GM21390 (cell line): ENCODE measurements at regions not wholly inside any gene's neighbourhood (a gene's known extent, or its start where the extent isn't known, plus 50 kb on each side); places are given as distances from the start of the nearest gene placed in this dataset.
"Not testable (repeated sequence)": the region's sequence is repeated elsewhere in the genome, so short reads cannot be mapped to it uniquely, and the experiment has no call there.

ENCODE experiments used
- ATAC-seq: cut with Tn5 transposase; IDR thresholded peaks from one replicate; pipeline ENCODE4 v1.9.1; 2021; ENCODE audit not compliant: unreplicated experiment

DNA sequence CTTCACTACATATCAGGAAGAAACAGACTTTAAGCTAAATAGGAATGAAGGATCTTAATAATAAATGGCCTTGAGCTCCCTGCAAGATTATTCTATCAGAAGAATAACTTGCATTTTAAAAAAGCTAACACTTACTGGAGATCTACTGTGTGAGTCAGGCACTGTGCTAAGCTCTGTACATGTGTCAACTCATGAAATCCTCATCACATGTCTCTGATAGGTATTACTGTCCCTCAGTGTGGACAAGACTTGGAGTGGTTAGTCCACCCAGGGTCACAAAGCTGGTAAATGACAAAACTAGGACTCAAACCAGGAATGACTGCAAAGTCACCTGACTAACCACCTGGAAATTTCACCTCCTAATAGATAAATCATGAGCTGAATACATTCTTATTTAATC is 57.1 kb upstream of the KCTD7 start:
- no peak for ATAC-seq

DNA sequence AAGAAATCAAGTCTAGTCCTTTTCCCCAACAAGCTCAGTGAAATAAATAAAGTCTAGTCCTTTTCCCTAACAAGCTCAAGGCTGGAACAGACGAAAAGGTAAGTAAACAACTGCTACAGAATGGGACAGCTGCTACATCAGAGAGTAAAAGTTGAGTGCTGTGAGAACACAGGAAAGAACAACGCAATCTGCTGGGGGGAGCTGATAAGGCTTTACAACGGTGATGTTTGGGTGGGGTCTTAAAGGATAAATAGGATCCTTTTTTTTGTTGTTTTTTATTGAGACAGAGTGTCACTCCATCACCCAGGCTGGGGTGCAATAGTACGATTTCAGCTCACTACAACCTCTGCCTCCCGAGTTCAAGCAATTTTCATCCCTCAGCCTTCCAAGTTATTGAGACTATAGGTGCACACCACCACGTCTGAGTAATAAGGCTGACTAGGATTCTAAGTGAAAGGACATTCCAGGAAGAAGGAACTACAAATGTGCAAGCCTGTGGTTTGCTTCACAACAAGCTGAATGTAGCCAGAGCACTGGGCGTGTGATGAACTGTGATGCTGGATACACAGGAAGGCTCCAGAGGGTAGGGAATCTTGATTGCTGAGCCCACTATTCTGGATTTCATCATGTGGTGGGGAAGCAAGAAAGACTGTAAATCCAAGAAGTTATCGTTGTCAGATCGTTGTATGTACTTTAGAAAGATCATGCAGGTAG is 54.7 kb upstream of the KCTD7 start:
- ATAC-seq = not testable (repeated sequence)

DNA sequence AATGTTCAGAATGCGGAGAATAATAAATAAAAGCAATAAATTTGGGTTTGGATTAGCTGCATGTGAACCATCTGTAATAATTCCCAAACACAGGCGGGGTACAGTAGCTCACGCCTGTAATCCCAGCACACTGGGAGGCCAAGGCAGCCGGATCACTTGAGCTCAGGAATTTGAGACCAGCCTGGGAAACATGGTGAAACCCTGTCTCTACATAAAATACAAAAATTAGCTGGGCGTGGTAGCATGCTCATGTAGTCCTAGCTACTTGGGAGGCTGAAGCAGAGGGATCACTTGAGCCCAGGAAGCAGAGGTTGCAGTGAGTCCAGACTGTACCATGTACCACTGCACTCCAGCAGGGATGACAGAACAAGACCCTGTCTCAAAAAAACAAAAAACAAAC is 53.9 kb upstream of the KCTD7 start:
- not testable (repeated sequence) for ATAC-seq

DNA sequence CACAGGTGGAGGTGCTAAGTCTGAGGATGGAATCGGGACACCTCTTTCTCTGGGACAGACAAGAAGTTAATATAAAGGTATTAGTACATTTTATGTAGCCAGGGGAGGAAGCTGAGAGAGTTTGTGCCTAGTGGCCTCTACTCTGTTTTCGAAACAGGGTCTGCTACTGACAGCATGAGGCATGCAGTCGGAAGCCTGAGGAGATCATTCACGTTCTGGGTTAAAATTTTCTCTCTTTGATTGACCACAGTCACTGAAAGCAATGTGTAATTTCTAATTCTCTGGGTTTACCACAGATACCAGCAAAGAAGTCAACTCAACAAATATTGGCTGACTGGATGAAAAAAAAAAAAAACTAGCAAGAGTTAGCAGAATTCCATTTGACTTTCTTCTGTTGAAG is 53.3 kb upstream of the KCTD7 start:
- ATAC-seq = no peak

DNA sequence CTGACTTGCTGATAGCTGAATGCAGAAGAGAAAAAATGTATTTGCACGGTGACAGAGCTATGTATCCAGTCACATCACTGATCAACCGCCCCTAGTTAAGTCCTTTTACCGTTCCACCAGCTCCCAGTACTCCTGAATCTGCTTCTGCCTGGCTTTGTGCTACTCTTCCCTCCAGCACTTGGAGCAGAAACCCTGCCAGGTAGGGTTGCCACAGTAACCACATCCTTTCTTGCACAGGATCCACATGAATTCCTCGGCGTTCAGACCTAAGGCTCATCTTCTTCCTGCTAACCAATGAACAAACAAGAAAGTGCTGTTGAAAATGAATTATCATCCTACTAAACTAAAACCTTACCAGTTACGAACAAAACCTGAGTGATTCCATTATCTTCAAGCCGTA is 52.0 kb upstream of the KCTD7 start:
- ATAC-seq = no peak
